ENCODE measurements at regions not wholly inside any gene's neighbourhood (a gene's known extent, or its start where the extent isn't known, plus 50 kb on each side); places are given as distances from the start of the nearest gene placed in this dataset.

DNA sequence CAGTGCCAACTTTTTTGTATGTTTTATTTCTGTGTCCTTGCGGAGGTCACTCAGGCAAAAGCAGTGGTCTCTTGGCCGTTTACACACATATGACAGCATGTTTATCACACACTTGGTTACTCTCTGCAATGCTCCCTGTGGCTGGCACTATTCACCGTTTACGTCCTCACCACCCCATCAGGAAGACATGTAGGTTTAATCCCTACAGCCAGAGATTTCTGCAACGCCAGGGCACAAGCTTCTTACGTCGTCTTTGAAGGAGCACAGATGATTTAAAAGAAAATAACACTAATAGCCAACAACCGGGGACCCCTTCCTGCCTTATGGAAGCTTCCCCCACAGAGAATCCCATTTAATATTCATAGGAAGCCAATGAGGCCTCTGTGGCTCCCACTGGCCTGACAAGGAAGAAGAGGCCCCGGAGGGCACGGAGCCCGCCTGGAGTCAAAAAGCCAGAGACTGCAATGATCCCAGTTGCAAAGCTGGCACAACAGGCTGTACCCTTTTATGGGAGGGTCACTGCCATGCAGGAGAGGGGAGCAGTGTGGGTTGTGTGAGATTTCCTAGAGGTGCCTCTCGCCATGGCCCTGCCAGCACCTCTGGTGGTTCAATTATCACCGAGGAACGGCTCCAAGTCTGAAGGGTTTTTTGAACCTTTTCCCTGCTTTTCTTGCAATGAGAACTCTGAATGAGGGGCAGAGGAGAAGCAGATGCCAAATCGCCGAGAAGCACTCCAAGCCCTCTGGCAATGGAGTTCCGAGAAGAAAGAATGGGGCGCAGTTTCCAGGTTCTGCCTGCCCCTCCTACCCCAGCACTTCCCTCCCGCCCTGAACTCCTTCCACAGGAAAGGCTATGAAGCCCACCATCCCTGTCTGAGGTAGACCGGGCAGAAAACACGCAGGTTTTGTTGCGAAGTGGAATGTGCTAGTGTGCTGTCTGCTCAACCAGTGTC is 96.2 kb downstream of the THBS2 start:
- TF ChIP-seq EZH2 (optimal IDR thresholded peaks at IDR 0.05; ENCODE audit: low read depth, low read length) (no peak), EZH2phosphoT487 (IDR thresholded peaks at IDR 0.05; ENCODE audit: low read length) (no peak)
- TF ChIP-seq, protein P1, sequence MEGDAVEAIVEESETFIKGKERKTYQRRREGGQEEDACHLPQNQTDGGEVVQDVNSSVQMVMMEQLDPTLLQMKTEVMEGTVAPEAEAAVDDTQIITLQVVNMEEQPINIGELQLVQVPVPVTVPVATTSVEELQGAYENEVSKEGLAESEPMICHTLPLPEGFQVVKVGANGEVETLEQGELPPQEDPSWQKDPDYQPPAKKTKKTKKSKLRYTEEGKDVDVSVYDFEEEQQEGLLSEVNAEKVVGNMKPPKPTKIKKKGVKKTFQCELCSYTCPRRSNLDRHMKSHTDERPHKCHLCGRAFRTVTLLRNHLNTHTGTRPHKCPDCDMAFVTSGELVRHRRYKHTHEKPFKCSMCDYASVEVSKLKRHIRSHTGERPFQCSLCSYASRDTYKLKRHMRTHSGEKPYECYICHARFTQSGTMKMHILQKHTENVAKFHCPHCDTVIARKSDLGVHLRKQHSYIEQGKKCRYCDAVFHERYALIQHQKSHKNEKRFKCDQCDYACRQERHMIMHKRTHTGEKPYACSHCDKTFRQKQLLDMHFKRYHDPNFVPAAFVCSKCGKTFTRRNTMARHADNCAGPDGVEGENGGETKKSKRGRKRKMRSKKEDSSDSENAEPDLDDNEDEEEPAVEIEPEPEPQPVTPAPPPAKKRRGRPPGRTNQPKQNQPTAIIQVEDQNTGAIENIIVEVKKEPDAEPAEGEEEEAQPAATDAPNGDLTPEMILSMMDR (IDR thresholded peaks at IDR 0.05; ENCODE audit: low read length) = no peak
